ENCODE measurements at regions not wholly inside any gene's neighbourhood (a gene's known extent, or its start where the extent isn't known, plus 50 kb on each side); places are given as distances from the start of the nearest gene placed in this dataset.

DNA sequence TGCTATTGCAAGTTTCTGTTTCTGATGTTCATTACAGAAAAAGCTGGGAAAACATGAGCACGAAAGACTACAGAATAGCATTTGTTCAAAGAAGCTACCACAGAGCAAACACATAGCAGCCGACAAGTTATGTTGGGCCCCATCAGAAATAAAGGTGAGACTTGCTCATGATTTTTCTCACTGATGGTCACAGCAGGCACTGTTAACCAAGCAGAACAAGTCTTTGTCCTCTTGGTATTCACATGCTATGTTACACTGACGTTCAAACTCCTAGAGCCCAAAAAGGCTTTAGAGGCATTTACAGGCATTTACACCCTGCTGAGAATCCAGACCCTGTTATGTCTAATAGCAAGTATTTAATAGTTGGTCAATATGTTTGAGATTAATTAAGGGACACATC is 235.0 kb upstream of the HNMT start:
- no peak for FAIRE-seq

DNA sequence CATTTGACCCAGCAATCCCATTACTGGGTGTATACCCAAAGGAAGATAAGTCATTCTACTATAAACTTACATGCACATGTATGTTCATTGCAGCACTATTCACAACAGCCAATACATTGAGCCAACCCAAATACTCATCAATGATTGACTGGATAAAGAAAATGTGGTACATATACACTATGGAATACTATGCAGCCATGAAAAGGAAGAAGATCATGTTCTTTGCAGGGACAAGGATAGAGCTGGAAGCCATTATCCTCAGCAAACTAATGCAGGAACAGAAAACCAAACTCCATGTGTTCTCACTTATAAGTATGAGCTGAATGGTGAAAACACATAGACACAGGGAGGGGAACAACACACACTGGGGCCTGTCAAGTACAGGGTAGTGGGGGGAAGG is 226.7 kb upstream of the HNMT start:
- no peak for FAIRE-seq

DNA sequence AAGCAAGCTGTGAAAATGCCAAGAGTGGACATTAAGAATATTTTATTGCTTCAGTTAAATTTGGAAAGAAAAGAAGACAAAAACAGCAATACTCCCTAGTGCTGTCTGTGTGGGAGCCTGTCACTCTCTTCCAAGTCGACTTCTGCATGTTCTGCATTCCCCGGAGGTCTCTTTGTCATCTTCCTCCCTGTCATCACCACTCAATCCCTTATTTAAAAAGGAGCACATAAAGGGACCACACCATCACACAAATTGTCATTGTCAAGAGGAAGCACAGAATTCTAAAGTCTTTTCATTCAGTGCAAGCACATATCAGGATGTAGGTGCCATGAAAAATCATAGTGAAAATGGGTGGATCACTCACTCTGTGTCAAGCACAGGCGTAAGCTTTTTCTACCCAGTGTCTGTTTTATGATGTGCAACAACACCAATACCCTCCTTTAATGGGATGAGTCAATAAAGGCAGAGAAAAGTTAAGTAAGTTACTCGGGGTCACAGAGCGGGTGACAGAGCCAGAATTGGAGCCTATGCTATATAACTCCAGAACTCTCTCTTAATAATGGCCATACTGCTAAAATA is 222.4 kb upstream of the HNMT start:
- FAIRE-seq = no peak

DNA sequence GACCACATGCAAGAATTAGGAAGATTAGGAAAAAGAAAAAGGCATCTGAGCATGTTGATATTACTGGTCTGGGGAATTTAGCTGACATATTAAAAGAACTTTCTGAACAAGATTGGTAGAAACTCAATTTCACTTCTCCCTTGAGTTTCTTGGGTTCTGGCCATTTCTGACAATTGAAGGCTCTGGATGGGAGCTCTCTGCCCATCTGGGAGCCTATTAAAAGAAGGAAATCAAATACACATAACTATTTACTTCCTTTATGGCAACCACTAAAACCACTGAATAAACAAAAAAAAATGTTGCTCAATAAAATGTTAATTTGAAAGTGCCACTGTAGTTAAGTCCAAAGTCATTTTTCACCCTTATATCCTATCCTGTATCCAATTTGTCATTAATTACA is 216.8 kb upstream of the HNMT start:
- no peak for FAIRE-seq

DNA sequence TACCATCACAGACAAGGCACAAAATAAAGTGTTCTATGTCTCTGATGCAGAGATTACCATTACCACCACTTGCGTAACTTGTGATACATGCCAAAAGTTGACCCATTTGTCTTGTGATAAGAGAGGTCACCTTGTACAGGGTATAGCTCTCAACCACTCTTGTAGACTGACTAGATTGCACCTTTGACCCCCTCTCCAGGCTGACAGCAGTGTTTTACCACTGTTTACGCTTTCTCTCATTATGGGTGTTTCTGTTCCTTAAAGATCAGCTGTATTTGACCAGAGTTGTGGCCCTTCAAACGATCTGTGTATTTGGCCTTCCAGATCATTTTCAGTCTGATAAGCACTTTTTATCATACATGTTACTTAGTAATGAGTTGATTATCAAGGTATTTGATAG is 215.7 kb upstream of the HNMT start:
- no peak for FAIRE-seq

DNA sequence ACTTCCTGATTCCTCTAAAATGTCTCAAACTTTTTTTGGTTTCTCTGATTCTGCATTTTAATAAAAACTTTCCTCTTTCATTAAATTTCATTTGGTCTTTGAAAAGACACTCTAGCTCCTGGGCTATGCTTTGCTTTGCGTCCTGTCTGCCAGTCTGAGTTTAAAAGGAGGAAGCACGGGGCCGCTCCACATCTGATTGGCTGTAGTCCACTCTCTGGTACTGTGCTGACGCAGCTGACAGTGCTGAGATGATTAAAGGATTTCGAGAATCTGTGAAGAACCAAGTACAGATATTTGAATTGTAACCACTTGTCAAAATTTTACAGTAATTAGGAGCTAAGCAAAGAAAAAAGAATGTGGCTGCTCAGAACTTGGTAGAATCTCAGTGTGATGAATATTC is 199.6 kb upstream of the HNMT start:
- FAIRE-seq = no peak

DNA sequence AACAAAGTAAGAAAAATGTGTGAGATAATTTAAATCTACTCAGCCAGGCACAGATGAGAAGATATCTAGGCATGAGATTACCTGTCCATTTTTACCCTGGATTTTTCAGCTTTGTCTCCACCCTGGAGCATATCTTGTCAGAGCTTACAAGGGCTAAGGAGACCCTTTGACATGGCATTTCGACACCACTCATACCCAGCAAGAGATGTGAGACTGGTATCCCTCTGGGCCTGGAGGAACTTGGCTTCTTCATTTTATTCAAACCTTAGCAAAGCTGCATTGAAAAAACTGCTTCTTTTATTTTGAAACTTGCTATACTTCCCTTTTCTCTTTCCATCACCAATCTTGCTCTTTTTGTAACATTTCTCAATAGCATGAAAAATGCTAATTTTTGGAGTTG is 194.9 kb upstream of the HNMT start:
- FAIRE-seq = no peak

DNA sequence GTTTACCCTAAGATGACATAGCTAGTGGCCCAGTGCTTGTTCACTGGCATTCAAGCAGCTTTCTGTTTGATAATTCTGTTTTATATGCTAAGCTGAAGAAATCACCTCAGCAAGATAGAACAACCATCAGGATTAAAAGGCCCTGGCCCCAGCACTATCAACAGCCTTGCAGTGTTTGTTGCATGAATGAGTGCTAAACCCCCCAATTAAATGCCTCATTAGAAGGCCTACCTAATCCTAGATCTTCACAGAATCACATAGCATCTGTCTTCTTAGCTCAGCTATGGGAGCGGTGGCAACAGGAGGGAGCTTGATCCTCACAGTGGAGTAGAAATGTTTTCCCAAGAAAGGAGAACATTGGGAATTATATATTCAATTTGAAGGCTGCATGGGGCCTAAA is 194.1 kb upstream of the HNMT start:
- no peak for FAIRE-seq

DNA sequence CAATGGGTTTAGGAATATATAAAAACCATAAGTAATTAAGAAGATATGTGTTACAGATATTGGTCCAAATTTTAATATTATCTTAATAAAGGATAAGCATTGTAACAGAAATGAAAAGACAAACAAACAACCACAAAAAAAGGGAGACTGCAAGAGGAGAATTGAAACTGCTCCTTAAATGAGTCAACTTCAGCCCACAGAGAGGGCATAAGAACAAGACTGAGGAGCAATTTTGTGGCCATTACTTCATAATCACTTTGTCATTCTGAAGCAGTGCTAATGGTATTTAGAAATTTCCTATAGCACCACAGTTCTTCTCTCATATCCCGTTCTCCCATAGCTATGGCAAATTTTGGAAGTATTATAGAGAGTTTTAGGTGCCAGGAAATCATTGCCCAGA is 193.2 kb upstream of the HNMT start:
- FAIRE-seq = no peak

DNA sequence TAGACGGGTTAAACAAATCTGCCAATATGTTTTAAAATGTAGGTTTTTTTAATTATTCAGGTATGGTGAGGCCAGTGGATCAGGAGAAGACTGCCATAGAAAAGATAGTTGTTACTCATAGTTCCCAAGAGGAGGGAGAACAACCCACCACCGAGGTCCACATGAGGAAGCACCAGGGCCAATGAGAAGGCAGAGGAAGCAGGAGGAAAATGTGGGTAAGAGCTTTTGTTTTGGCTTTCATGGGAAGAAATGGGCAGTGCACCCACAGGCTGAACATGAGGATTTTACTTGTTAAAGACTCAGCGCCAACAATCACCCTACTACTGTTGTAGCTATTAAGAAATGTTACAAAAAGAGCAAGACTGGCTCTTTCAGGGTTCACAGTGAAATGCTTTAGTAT is 191.8 kb upstream of the HNMT start:
- no peak for FAIRE-seq

DNA sequence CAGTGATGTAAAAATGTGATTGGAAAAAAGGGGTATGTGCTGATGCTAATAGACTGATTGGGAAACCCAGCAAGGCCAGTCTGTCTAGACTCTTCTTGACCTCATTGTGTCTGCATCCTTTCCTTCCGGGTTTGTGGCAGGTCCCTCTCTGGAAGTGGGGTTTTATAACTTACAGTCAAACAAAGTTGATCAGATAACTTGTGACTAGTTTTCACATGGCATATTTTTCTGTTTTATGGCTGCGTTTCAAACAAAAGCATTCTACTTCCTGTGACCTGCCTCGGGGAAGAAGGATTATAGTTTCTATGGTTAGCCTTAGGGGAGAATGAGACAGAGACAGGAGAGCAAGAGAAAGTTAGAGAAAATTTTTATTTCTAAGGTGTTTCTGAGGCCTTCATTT is 188.7 kb upstream of the HNMT start:
- FAIRE-seq = no peak

DNA sequence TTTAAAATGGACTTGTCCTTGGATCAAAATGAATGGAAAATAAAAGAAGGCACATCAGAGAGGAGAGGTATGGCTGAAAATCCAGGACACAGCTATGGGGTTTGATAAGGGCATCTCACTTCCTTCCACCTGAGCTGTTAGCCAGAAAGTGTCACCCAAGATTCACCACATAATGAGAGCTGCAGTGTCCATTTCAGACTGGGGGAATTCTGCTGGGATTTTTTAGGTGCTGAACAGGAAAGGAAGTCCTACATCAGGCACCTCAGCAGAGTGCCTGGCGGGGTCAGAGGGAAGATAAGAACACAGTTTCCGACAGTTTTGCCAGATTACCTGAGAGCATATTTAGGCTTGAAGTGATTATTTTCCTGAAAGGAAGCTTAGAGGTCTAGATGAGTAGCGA is 187.6 kb upstream of the HNMT start:
- no peak for FAIRE-seq

DNA sequence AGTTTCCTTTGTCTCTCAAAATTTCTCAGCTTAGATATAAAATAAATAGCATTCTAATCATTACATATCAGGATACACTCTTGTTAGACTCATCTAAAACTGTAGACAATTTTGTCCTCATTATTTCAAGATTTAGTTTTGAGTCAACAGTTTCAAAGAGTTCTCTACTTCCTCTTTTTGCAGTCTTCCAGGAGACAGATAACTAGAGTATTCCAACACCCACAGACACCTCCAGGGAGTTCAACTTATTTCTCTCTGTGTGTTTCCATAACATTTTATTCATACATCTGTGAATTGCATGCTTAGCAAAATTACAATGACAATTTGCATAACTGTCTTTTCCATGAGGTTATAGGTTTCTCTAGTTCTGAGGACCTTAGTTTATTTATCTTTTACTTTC is 166.6 kb upstream of the HNMT start:
- no peak for FAIRE-seq

DNA sequence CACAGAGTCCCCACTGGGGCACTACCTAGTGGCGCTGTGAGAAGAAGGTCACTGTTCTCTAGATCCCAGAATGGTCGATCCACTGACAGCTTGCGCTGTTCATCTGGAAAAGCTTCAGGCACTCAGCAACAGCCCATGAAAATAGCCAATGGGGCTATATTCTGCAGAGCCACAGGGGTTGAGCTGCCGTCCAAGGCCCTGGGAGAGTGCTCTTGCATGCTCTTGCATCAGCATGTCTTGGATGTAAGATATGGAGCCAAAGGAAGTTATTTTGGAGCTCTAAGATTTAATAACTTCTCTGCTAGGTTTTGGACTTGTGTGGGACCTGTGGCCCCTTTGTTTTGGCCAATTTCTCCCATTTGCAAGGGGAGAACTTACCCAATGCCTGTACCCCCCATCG is 164.7 kb upstream of the HNMT start:
- FAIRE-seq = no peak

DNA sequence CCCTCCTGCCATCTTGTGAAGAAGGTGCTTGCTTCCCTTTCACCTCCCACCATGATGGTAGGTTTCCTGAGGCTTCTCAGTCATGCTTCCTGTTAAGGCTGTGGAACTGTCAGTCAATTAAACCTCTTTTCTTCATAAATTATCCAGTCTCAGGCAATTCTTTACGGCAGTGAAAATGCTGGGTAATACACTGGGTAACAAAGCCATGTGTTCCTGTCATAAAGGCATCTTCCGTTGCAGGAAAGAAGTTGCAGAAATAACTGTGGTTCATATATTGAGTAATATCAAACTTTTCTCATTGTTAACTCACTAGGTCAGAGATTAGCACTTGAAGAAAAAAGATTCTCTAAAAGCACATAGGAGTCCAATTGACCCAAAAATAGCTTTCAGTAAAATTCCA is 163.9 kb upstream of the HNMT start:
- FAIRE-seq = no peak

DNA sequence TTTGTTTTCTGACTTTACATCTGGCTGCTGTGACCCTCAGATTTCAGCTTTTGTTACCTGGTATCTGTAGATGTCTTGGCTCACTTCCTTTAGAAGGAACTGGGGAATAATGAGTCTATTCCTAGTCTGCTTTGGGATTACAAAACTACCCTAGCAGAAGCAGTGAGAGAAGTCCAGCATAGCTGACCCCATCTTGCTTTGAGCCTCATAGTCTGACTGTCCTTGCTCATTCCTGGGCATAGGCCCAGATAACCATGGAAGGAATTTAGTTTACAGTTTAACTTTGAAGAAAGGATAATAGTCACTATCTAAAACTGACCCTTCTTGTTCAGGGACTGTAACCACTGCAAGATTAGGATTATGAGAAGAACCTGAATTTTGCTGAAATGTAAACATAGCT is 163.0 kb upstream of the HNMT start:
- no peak for FAIRE-seq

DNA sequence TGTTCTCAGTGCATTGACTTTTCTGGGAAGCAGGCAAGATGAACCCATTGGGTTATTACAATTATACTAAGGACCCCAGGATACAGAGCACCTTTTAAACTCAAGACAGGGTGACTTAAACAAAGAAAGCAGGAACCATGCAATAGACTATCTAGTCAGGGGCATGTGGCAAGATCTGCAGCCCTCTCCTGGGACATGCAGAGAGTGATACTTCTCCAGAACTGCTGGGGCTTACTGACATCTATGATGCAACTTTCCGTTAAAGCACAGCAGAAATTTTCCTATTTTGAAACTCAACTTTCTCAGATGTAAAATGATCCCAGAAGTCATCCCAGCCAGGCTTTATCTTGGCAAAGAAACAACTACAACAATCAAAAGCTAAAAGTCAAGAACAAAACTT is 162.2 kb upstream of the HNMT start:
- FAIRE-seq = no peak

DNA sequence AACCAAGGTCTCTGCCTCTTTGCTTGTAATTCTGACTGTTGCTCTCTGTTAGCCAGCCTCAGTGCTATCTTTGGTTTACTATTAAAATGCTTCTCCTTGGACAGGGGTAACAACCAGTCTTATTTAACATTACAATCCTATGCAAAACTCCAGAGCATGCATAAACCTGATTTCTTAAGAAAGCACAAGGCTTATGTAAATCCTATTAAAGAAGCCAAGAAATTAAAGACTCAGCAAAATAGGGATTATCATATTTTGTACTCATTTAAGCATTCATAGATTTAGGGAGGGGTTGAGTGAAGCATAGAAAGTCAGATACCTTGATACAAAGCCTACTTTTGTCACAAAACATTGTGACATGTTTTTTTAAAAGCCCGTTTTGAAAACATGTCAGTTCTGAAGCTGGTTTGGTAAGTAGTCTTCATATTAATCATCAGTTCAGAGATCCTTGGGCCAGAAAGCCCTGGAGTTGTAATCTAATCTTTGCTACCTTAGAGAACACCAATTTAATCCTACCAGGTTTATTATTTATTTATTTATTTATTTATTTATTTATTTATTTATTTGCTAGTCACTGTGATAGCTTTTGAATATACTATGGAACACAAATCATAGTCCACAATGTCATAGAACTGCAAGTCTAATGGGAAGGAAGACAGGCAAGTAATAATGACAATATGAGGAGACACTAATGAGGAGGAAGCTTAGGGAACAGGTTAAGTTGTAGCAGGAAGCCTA is 158.0 kb upstream of the HNMT start:
- no peak for FAIRE-seq

DNA sequence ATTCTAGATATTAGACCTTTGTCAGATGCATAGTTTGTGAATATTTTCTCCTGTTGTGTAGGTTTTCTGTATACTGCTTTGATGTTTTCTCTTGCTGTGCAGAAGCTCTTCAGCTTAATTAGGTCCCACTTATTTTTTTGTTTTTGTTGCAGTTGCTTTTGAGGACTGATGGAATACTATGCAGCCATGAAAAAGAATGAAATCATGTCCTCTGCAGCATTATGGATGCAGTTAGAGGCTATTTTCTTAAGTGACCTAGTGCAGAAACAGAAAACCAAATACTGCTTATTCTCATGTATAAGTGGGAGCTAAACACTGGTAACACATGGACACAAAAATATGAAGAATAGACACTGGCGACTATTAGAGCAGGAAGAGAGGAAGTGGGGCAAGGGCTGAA is 155.0 kb upstream of the HNMT start:
- FAIRE-seq = no peak

DNA sequence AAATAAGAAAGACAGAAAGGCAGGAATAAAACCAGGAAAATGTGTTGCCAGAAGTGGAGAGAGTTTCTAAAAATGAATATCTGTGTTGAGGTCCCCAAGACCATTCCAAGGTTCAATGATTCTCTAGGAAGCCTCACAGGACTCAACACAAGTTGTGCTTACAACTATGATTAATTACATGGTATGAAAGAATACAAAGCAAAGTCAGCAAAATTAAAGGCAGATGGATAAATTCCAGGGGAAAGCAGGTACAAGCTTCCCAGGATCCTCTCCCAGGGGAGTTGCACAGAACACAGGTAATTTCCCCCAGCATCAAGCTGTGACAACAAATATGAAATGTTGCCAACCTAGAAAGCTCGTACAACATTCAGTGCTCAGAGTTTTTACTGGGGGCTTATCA is 154.4 kb upstream of the HNMT start:
- FAIRE-seq = no peak

DNA sequence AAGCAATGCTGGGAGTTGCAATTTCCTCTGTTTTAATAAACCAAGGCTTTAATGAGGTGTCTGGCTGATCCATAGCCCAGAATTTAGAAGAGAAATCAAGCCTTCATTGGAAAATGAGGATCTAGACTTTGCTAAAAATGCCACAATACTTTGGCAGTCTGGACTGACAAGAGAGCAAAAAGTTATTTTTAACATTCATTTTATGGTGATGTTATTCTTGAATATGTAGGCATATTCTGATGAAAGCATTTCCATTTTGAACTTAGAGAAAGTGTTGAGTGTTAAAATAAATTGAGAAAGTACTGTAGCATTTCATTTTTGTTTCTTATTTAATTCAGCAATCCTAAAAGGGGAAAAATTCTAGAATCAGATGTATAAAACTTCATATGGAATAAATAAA is 151.8 kb upstream of the HNMT start:
- no peak for FAIRE-seq

DNA sequence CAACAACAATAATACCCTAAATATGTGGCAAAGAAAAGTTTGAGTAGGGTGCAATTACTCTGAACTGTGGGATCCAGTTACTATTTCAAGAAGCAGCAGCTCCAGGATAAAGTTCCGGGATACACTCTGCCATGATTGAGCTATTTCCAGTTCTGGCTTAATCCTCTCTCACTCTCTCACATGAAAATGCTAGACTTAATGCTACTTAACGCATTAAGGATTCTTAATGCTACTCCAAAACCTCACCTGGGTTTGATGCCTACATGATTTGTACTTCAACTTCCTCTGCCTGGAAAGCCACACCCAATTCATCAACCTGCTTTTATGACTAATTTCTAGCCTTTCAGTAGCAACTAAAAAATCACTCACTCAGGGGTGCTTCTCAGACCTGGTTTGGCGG is 151.1 kb upstream of the HNMT start:
- no peak for FAIRE-seq

DNA sequence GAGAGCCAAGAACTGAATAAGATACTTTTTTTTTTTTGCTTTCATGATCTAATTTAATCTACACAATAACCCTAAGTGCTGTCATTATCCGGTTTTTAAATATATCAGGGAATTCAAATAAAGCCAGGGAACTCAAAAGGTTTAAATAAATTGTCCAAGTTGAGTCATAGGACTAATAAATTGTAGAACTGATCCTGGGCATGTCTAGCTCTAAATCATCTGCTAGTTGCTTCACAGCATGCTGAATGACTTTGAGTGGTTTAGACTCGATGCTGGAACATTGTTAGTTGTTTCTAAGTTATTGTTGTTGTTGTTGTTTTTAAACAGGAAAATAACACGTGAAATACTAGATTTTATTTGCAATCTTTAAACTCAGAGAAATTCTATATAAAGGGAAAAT is 147.2 kb upstream of the HNMT start:
- FAIRE-seq = no peak

DNA sequence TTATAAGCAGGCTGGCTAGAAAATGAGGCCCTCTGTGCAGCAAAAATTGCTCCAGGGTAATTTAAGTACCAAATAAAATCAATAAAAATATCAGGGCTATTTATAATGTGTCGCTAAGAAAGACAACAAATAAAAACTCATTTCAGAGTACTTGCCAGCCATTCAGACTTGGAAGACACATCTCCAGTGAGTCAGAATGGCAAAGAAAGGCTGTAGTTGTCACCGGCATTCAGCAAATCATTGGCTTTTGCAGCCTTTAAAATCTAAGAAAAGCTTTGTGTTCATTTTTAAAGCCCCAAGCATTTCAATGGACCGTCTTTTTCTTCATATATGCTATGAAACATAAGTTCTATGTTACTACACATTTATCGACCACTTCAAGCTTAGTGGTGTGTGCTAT is 141.1 kb upstream of the HNMT start:
- FAIRE-seq = no peak

DNA sequence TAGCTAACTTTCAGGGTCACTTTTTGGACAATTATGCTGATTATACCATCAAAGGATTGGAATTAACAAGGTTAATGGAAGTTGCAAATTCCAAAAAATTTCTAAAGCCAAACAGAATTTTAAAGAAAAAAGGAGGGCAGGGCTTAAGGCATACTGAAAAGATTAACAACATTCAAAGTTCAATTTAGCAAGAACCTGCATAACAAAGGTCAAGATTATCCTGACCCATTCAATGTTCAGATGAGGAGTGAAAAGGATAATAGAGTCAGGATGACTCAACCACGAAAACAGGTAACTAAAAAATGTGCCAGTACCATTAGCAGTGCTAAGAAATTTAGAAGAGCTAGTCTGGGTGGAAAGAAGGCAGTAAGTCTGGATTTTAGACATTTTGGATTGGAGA is 139.8 kb upstream of the HNMT start:
- no peak for FAIRE-seq
